ENCODE measurements at regions not wholly inside any gene's neighbourhood (a gene's known extent, or its start where the extent isn't known, plus 50 kb on each side); places are given as distances from the start of the nearest gene placed in this dataset.

GRCh38 chr14:47739541-47739940 is 64.1 kb upstream of the MDGA2 start:
- intact Hi-C loops (cut with micrococcal nuclease), result no loop called here
- H3K4me1 Mint-ChIP-seq (ENCODE audit: low read depth), result no peaks in the 10 kb centered on the region
- H3K27me3 Mint-ChIP-seq (ENCODE audit: low read depth), result no peaks in the 10 kb centered on the region
- H3K27ac Mint-ChIP-seq, result no peak overlapping the region
- no peaks in the 10 kb centered on the region for H3K36me3 Mint-ChIP-seq (ENCODE audit: low read depth)
- no peaks in the 10 kb centered on the region for H3K9me3 Mint-ChIP-seq
- H3K4me3 Mint-ChIP-seq (ENCODE audit: low read depth), result no peak overlapping the region
- DNase-seq (ENCODE audit: low spot score), result no peak

- no peaks in the 10 kb centered on the region for H3K36me3 Mint-ChIP-seq (ENCODE audit: low read depth)
- H3K4me3 Mint-ChIP-seq (ENCODE audit: low read depth), result no peak overlapping the region
- no peak overlapping the region for H3K27ac Mint-ChIP-seq
- no peaks in the 10 kb centered on the region for H3K27me3 Mint-ChIP-seq (ENCODE audit: low read depth)
- no peaks in the 10 kb centered on the region for H3K4me1 Mint-ChIP-seq (ENCODE audit: low read depth)
- peaks cover 8% of the 10 kb centered on the region for H3K9me3 Mint-ChIP-seq
- intact Hi-C loops (cut with micrococcal nuclease), result no loop called here
- no peak for DNase-seq (ENCODE audit: low spot score)
Measured at GRCh38 chr14:47730296-47730695, 54.9 kb upstream of the MDGA2 start.
